ENCODE measurements at regions not wholly inside any gene's neighbourhood (a gene's known extent, or its start where the extent isn't known, plus 50 kb on each side); places are given as distances from the start of the nearest gene placed in this dataset.

- peaks cover 4% of the 10 kb centered on the region for H3K27me3 ChIP-seq (ENCODE audit: low read depth)
- DNase-seq, result no peak
- no peaks in the 10 kb centered on the region for H3K4me1 ChIP-seq
- TF ChIP-seq CTCF (IDR thresholded peaks at IDR 0.05; ENCODE audit: borderline replicate concordance), result no peak
- intact Hi-C loops (cut with micrococcal nuclease), result no loop called here
- no peak overlapping the region for H3K27ac ChIP-seq (replicated peaks)
- H3K9me3 ChIP-seq (replicated peaks), result peaks cover 6% of the 10 kb centered on the region
- no peak overlapping the region for H3K4me3 ChIP-seq
- H3K36me3 ChIP-seq, result no peaks in the 10 kb centered on the region
These were observed 346.5 kb upstream of the RORA start for GRCh38 chr15:61575597-61575996.

- Histone ChIP-seq H3K4me3 (no peak overlapping the region), H3K36me3 (no peaks in the 10 kb centered on the region), H3K4me1 (no peaks in the 10 kb centered on the region), H3K27ac (replicated peaks) (no peak overlapping the region), H3K27me3 (ENCODE audit: low read depth) (peaks cover 17% of the 10 kb centered on the region), H3K9me3 (replicated peaks) (no peaks in the 10 kb centered on the region)
- intact Hi-C loops (cut with micrococcal nuclease), result no loop called here
- no peak for TF ChIP-seq CTCF (IDR thresholded peaks at IDR 0.05; ENCODE audit: borderline replicate concordance)
- no peak for DNase-seq
These were observed 341.9 kb upstream of the RORA start for GRCh38 chr15:61571026-61571425.

GRCh38 chr15:61564785-61565184, 335.7 kb upstream of the RORA start:
- H3K36me3 ChIP-seq, result no peaks in the 10 kb centered on the region
- no peaks in the 10 kb centered on the region for H3K9me3 ChIP-seq (replicated peaks)
- no peak for DNase-seq
- no peak overlapping the region for H3K4me3 ChIP-seq
- intact Hi-C loops (cut with micrococcal nuclease), result no loop called here
- no peak overlapping the region for H3K27ac ChIP-seq (replicated peaks)
- H3K27me3 ChIP-seq (ENCODE audit: low read depth), result peaks cover 37% of the 10 kb centered on the region
- H3K4me1 ChIP-seq, result no peaks in the 10 kb centered on the region
- no peak for TF ChIP-seq CTCF (IDR thresholded peaks at IDR 0.05; ENCODE audit: borderline replicate concordance)

GRCh38 chr15:61558172-61559136, 329.4 kb upstream of the RORA start:
- no peak for TF ChIP-seq CTCF (IDR thresholded peaks at IDR 0.05; ENCODE audit: borderline replicate concordance)
- intact Hi-C loops (cut with micrococcal nuclease), result no loop called here
- no peak for DNase-seq

GRCh38 chr15:61556037-61556648, 327.0 kb upstream of the RORA start:
- intact Hi-C loops (cut with micrococcal nuclease), result no loop called here
- no peak for DNase-seq
- TF ChIP-seq CTCF (IDR thresholded peaks at IDR 0.05; ENCODE audit: borderline replicate concordance), result no peak
- no peaks in the 10 kb centered on the region for H3K9me3 ChIP-seq (replicated peaks)
- no peaks in the 10 kb centered on the region for H3K4me1 ChIP-seq
- no peak overlapping the region for H3K27ac ChIP-seq (replicated peaks)
- H3K4me3 ChIP-seq, result no peak overlapping the region
- no peaks in the 10 kb centered on the region for H3K36me3 ChIP-seq
- H3K27me3 ChIP-seq (ENCODE audit: low read depth), result peaks cover 27% of the 10 kb centered on the region

More at GRCh38 chr15:61558172-61559136, 329.4 kb upstream of the RORA start:
- Histone ChIP-seq H3K4me3 (no peak overlapping the region), H3K27ac (replicated peaks) (peak overlapping the region; percentile 66), H3K4me1 (no peaks in the 10 kb centered on the region), H3K9me3 (replicated peaks) (no peaks in the 10 kb centered on the region), H3K27me3 (ENCODE audit: low read depth) (peaks cover 32% of the 10 kb centered on the region), H3K36me3 (no peaks in the 10 kb centered on the region)

All from left ventricle myocardium inferior (tissue), 1 donor.